ENCODE measurements at regions not wholly inside any gene's neighbourhood (a gene's known extent, or its start where the extent isn't known, plus 50 kb on each side); places are given as distances from the start of the nearest gene placed in this dataset.
A peak's percentile ranks its signal among the peaks of the same experiment; 100 is the strongest.
"Not testable (repeated sequence)": the region's sequence is repeated elsewhere in the genome, so short reads cannot be mapped to it uniquely, and the experiment has no call there.

GRCh38 chr6:115873901-115874300 lies 186.8 kb downstream of the FRK start:
- no peak for DNase-seq

DNA sequence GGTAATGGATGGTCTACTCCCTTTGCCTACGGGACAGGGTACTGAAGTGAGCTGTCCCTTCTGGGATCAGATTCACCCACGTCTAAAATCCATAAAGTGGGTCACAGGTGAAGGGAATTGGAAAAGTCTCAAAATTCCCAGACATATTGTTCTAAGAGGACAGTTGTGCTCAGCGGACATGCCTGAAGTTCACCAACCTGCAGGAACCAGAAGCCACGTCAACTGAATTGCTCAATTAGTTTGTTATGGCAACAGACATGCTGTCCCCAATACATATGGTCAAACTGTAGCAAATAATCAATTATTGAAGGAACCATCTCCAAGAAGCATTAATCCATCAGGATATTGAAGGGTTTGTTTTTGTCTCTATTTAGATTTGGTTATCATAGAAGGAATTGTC lies 190.2 kb downstream of the FRK start:
- DNase-seq: no peak

DNA sequence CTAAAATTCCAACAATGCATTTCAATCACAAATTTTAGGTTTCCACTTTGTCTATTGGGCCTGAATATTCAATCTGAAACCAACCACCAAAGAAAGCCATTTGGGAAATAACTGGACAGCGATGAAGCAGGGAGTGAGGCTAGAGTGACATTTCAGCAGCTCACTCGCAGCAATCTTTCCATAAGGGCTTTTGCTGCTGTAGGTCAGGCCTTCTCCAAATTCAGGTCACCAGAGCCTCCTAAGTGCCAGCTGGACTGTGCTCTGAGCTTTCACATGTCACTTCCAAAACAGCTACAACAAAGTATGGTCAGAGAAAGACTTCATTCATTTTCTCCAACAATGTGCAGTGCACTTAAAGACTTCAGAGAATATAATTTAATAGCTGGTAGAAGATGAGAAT lies 194.8 kb downstream of the FRK start:
- DNase-seq: no peak

DNA sequence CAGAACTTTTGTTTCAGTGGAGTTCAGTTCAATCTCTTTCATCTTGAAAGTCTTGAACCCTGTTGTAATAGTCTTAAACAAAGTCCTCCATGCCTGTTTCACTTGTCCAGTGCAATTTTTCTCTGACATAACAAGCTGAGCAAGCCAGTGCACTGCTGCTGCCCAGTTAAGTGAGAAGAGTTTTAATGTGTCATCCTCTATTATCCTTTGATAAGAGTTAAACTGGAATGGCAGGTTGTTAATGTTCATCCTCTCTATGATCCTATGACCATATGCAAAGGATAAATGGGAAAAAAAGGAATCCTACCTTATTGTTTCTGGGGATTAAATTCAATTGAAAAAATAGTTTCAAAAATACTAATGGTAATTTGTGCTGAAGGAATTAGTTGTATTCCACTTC lies 197.5 kb downstream of the FRK start:
- no peak for DNase-seq

DNA sequence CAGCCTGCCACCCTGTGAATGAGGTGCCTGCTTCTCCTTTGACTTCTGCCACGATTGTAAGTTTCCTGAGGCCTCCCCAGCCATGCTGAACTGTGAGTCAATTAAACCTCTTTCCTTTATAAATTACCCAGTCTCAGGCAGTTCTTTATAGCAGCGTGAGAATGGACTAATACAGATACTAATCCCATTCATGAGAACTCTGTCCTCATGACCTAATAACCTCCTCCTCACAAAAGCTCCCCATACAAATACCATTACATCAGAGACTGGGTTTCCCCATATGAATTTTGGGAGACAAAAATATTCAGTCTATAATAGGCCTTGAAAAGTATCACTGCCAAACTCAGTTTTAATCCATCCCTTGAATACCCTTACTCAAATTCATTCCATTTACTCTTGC lies 199.0 kb downstream of the FRK start:
- DNase-seq: not testable (repeated sequence)

- DNase-seq: not testable (repeated sequence)
Observed at GRCh38 chr6:115859577-115859976, 201.1 kb downstream of the FRK start.

DNA sequence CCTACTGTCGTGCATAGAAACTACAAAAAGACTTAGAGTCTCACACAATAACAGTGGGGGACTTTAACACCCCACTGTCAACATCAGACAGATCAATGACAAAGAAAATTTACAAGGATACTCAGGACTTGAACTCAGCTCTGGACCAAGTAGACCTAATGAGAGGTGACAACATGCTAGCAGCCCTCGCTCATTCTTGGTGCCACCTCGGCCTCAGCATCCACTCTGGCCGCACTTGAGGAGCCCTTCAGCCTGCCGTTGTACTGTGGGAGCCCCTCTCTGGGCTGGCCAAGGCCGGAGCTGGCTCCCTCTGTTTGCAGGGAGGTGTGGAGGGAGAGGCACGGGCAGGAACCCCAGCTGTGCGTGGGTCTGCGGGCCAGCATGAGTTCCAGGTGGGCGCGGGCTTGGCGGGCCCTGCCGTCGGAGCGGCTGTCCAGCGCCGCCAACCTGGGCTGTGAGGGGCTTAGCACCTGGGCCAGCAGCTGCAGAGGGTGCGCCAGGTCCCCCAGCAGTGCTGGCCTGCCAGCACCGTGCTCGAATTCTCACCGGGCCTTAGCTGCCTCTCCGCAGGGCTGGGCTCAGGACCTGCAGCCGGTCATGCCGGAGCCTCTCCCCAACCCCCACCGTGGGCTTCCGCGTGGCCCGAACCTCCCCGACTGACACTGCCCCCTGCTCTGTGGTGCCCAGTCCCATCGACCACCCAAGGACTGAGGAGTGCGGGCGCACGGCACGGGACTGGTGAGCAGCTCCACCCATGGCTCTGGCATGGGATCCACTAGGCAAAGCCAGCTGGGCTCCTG lies 205.6 kb downstream of the FRK start:
- DNase-seq: no peak

DNA sequence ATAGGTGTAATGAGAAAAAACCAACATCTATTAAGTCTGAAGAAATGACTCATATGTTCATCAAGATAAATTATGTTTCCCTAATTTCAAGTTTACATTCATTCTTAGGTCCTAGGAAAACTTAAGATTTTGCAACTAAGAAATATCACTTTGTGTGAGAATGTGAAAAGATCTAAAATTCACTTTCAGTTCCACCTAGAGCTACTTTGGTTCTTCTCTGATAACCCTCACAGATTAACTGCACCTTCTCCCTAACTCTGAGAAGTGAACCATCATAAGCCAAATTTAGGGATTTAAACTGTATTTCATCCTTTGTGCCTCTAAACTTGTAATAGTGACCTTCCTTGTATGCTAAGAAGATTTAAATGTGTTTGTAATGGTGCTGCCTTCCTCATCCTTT lies 213.0 kb downstream of the FRK start:
- no peak for DNase-seq

DNA sequence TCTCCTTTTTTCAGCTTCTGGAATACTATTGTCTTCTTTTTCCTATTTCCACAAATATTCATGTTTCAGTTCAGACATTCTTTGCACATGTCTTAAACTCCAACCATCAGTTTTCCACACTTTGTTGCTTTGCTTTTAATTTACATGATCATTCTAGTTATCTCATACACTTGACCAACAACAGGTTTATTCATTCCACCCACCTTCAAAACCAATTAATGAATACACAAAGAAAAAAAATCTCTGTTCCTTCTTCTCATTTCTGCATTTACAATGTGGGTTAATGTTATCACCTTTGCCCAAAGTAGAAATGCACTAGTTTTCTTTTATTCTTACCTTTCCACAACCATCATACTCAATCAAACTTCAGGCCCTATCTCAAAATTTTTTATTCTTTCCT lies 216.7 kb downstream of the FRK start:
- no peak for DNase-seq

GRCh38 chr6:115842338-115842737 lies 218.4 kb downstream of the FRK start:
- no peak for DNase-seq

- no peak for DNase-seq
Observed at GRCh38 chr6:115839583-115840181, 221.0 kb downstream of the FRK start.

GRCh38 chr6:115838763-115839401 lies 221.8 kb downstream of the FRK start:
- DNase-seq: peak in 1 of 2 experiments; percentile 32

GRCh38 chr6:115838216-115838615 lies 222.5 kb downstream of the FRK start:
- DNase-seq: no peak

GRCh38 chr6:115836374-115836773 lies 224.3 kb downstream of the FRK start:
- not testable (repeated sequence) for DNase-seq

- DNase-seq: no peak
Observed at GRCh38 chr6:115835314-115835713, 225.4 kb downstream of the FRK start.

DNA sequence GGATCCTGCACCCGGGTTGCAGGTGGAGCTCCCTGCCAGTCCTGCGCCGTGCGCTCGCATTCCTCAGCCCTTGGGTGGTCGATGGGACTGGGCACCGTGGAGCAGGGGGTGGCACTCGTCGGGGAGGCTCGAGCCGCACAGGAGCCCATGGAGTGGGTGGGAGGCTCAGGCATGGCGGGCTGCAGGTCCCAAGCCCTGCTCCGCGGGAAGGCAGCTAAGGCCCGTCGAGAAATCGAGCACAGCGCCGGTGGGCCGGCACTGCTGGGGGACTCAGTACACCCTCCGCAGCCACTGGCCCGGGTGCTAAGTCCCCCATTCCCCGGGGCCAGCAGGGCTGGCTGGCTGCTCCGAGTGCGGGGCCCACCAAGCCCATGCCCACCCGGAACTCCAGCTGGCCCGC lies 226.1 kb downstream of the FRK start:
- DNase-seq: not testable (repeated sequence)

DNA sequence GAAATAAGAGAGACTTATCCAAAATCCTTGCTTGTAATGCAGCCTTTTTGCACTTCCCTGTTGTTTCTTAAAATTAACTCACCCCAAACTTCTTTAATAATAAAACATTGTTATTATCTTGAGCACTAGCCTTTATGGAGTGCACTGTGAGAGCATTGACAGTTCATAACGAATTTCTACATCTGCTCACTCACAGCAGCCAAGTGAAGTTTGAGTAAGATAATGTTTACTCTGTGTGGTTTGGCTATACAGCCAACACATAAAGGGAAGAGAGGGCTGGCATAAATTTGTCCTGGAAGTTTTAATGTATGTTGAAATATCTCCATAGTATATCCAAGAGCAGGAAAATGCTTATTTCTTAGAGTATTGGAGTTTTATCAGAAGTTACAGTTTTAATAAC lies 227.9 kb downstream of the FRK start:
- DNase-seq: no peak

GRCh38 chr6:115832186-115832585 lies 228.5 kb downstream of the FRK start:
- no peak for DNase-seq

- DNase-seq: no peak
Observed at GRCh38 chr6:115830895-115831294, 229.8 kb downstream of the FRK start.

GRCh38 chr6:115821798-115822197 lies 238.9 kb downstream of the FRK start:
- DNase-seq: no peak

- DNase-seq: no peak
Observed at GRCh38 chr6:115819506-115819905, 241.2 kb downstream of the FRK start.

- DNase-seq: no peak
Observed at GRCh38 chr6:115817161-115817560, 243.5 kb downstream of the FRK start.

- DNase-seq: no peak
Observed at GRCh38 chr6:115814907-115815306, 245.8 kb downstream of the FRK start.

- DNase-seq: no peak
Observed at GRCh38 chr6:115811541-115811940, 249.2 kb downstream of the FRK start.

Data from SW 1271 (cell line).